Mucosa of gallbladder (tissue), 1 donor: ENCODE measurements at regions not wholly inside any gene's neighbourhood (a gene's known extent, or its start where the extent isn't known, plus 50 kb on each side); places are given as distances from the start of the nearest gene placed in this dataset.

Experiments
- DNase-seq: peaks from one replicate; pipeline ENCODE4 v3.0.0-alpha.2; 2020; ENCODE audit warnings: low spot score
- donor health status: DM: no; HTN: no; CAD: no.

DNA sequence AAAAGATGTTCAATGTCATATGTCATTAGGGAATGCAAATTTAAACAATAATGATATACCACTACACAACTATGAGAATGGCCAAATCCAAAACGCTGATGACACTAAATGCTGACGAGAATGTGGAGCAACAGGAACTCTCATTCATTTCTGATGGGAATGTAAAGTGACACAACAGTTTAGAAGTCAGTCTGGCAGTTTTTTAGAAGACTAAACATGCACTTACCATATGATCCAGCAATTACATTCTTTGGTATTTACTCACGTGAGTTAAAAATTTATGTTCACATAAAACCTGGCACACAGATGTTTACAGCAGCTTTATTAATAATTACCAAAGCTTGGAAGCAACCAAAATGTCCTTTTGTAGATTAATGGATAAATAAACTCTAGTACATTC lies 110.4 kb upstream of the C1orf21 start:
- no peak for DNase-seq

DNA sequence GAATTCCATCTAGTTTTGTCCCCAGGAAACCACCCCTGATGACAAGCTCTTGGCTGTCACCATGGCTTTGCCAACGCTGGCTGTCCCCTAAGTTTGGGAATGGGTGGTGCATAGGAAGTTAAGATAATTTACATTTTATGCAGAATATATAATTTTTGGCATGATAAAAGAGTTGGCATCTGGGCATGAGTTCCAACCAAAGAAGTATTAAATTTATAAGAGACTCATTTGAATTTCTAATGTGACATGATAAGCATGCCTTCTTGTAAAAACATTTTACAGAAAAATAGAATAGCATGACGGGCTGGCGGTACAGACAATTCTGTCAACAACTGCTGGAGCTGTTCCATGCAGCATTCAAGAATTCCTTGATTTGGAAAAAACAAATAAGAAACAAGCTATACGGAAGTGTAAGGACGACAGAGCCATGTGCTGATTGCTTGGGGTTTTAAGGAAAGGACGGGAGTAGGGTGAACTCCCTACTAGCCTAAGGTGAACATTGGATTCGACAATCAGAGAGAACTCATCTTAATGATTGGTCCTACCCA lies 106.8 kb upstream of the C1orf21 start:
- no peak for DNase-seq

DNA sequence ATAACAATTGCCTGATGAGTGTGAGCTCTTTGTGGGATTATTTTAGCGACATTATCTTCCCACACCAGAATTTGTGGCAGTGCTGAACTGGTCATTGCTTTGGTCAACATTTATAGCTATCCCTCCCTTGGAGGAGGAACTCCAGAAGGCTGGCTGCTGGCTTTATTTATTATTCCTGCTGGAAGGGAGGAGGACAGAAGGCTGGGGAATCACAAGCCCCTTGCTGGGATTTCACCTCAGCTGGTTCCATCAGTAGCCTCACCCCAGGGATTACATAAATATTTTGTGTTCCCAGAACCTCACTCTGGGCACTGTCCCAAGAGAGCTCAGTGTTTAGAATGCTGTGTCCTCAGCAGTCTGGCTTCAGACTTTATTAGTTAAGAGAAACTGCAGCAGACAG lies 102.8 kb upstream of the C1orf21 start:
- peak; percentile 68 for DNase-seq

DNA sequence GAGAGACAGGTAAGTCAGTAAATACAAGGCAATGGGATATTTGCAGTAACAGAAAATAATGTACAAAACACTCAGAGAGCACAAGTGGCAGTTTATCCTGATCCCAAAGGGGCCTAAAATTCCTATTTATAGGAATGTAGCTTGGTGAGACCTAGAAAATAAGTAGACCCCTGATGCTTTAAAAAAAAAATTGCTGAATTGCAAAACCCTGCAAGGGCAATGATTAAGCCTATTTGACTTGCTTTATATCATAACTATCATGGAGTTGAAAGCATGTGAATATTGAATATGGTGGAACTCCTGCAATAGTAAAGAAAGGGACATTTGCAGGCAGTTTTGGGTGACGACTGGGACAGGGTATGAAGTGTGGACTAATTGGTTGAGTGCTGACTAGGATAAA lies 101.9 kb upstream of the C1orf21 start:
- DNase-seq = no peak

DNA sequence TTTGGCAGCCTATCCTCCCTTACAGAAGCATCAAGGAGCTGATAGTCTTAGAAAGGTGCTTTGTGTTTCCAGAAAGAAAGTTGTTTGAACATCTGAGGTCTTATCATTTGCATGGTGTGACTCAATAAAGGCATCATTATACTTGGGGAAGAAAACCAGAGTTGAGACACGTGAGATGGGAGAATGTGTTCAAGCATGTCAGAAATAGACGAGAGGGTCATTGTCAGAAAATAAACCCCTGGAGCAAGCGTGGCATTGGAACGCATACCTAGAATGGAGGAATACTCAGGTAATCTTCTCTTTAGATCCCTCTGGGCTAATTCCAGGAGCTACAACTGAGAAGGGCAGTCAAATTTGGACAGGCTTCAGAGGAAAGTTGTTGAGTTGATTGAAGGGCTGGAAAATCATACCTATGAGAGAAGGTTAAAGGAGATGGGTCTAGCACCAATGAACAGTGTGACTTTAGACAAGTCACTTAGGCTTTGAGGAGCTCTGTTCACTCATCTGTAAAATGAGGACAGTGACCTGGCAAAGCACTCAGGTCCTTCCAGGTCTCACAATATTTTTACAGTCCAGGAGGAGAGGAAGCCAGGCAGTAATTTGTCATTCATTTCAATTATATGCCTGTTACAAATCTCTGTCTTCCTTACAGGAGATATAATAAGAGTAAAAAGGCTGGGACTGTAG lies 101.3 kb upstream of the C1orf21 start:
- DNase-seq = no peak

DNA sequence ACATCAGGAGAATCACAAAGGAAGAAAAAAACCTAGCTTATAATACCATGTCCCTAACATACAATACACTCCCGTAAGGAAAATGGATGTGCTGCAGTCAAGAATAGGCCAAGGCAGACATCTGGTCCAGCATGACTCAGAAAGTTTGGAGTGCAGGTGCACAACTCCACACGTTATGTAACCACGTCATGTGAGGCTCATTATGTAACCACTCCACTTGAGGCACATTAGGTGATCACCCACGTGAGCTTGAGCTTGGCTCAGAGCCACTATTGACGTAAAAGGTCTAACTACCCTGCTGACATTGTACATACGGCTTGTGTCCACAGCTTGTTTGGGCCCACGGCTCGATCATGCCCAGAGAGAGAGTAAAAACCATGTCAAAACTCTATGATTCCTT lies 99.8 kb upstream of the C1orf21 start:
- DNase-seq = no peak

DNA sequence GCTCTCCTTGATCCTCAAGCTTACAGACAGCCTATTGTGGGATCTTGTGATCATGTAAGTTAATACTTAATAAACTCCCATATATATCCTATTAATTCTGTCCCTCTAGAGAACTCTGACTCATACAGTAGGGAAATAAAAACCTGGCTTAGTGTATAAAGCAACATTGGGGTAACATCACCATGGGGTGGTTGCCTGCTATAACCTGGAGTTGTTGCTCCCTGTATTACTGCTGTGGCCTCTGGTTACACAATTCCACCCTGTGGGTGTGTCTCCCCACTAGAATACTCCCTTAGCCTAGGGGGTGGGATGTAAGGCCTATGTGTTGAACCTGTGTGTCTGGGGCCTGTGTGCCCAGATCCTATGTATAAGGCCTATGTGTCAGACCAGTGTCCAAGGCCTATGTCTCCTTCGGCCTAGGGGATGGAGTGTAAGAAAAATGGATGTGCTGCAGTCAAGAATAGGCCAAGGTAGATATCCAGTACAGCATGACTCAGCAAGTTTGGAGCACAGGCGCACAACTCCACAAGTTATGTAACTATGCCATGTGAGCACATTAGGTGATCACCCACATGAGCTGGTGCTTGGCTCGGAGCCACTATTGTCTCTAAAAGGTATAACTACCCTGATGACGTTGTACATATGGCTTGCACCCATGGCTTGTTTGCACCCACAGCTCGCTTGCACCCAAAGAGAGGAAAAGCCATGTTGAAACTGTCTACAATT lies 96.8 kb upstream of the C1orf21 start:
- DNase-seq = no peak

DNA sequence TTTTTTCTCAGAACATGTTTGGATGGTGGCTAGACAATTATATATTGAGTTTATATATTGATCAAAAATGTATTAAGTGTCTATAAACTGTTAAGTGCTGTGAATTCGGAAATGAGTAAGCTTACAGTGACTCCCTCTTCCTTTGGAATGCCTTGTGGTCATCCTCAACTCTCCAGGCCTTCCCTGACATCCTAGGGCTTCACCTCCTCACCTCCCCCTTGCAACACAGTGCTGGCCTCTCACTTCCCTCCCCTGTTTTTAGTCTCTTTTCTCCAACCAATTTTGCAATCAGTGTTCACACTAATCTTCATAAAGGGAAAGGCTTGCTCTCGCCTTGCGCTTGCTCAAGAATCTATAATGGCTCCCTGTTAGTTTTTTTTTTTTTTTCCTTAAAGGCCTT lies 95.1 kb upstream of the C1orf21 start:
- DNase-seq = no peak

DNA sequence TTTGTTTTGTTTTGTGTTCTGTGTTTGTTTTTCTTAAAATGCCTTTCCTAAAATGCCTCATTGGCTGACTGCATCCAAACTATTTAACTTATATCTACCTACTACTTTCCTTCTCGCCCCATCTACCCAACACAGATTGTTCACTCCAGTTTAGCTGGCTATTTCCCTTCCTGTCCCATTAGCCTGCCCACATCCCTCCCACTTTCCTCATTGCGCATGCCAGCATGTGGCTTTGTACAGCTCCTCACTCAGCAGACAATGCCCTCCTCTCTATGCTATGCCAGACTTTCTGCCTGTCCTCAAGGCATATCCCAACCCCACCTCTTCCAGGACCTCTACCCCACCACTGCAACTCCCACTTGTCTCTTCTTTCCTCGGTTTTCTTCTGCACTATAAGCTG lies 94.7 kb upstream of the C1orf21 start:
- no peak for DNase-seq

DNA sequence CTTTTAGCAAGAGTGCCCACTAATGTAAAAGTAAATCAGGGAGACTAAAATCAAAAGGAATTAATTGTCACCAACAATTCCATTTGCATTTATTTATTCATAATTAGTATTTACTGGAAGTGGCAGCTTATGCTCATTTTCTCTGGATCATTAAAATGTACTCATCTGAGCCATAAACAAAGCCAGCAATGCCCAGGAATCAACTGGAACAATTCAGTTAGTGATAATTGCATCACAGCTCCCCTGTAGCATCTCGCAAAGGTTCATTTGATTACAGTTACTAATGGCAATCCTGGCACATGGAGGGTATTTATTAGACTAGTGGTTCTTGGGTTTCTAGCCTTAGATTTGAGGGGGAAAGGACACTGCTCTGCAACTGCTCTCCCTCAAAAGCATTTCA lies 92.7 kb upstream of the C1orf21 start:
- no peak for DNase-seq

DNA sequence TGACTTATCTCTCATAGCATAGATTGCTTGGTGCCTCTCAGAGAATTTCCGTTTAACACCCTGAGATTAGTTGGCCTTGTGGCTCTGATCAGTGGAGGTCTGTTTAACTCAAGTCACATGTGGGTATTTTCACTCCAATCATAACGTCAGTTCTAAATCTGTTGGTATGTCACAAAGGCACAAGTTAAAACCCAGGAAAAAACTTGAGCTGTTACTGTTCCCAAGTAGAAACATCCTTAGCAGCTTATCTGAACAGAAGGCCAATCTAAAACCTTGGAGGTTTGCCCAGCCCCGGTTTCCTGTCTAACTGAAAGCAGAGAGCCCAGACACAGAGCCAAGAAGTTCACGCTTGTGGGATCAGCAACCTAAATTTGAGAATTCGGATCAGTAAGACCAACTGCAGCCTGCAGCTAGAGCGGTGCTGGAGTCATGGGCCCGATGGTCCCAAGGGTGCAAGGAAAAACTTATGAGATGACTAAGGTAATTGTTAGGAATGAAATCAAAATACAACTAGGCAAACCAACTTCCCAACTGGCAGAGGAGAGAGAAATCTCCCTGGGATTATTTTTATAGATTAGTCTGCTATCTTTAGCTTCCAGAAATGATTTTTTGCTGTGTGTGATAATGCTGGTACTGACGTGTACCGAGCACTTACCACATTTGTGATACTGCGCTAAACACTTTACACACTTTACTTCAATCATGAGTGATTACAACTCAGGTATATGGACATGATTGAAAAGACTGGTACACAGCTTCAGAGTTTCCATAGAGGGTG lies 90.2 kb upstream of the C1orf21 start:
- DNase-seq = peak; percentile 84

DNA sequence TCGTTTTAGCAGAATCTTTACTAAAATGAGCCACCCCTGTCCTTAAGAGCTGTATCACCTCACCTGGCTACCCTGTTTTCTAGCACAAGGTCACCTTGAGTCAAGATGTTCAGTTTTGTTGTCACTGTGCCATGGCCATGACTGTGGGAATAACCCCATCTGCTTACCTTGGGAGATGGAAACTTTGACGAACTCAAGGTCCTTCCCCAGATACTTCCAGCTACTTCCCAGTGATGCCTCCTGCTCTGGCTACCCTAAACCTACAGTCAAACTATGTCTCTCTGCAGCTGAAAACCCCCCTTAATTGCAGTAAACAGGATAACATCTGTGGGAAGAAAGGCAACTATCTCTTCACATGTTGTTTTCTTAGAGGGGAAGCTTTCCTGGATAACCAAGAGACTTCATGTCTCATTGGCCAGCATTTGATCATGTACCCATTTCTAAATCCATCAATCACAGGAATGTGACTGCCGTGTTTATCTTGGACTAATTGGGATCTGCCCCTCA lies 89.5 kb upstream of the C1orf21 start:
- no peak for DNase-seq

DNA sequence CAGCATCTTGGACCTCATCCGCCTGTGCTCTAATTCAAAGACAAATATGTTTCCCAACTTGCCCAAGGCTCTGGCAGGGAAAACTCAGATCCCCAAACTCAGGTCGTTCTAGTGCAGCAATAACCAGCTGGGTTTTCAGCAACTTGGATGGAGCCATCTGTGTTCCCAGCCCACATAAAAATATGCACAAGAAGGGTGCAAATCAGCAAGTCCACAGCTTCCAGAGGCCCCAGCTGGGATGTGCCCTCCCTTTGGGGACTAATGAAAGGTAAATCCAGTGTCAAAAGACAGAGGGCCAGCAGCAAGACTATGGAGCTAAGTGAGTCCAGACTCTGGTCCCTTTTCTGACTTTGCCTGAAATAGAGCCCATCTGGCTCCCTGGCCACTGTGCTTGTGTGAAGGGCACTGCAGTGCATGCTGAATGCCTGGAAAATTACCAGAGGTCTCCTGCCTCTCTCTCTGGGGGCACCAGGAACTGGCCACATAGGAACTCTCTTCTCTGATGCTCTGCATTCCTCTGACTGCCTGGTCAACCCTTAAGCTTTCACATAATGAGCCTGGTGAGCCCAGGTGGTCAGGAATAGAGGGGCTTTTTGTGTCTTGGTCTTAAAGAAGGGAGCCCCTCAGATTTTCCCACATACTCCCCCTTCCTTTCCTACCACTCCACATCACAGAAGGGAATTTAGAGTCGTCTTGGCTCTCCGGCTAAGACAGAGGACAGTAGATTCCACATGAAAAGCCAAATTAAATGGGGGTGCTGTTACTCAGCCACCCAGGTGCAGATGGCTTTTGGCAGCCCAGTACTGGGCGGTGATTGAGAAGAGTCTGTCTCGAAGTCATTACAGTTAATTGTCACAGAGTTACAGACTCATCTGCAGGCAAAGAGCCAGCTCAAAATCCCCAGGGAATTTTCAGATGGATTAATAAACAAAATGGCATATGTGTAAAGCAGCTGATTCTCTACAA lies 88.1 kb upstream of the C1orf21 start:
- DNase-seq = no peak

DNA sequence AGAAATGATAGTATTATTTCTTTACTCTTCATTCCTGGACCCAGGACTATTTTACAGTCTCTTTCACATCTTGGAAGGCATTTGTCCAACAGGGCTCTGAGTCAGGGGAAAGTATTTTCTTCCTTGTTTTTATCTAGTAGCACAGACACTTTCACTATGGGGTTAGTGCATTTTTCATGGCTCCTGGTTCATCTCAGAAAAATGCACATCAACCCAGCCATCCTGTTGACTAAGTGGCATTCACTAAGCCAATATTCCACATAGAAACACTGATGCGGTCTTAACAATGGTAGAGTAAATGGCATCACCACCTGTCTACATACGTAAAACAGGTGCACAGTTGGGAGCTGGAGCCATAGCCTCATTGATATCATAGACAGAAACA lies 87.4 kb upstream of the C1orf21 start:
- DNase-seq = no peak

DNA sequence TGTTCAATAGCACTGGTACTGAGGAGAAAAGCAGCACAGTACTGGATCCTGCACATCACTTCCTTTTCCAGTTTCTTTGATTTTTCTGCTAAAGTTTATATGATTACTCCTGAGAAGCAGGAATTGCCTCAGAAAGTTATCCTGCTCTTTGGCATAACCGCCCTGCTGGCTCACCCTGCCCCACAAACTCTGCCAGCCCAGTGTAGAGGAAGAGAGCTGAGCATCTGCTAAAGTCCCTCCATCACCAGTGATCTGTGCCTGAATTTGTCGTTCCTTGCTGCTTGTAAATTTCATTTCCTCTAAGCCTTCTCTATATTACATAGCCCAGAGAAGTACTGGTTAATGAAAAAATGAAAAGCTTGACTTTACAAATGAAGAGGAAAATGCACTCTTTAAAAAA lies 87.0 kb upstream of the C1orf21 start:
- no peak for DNase-seq

DNA sequence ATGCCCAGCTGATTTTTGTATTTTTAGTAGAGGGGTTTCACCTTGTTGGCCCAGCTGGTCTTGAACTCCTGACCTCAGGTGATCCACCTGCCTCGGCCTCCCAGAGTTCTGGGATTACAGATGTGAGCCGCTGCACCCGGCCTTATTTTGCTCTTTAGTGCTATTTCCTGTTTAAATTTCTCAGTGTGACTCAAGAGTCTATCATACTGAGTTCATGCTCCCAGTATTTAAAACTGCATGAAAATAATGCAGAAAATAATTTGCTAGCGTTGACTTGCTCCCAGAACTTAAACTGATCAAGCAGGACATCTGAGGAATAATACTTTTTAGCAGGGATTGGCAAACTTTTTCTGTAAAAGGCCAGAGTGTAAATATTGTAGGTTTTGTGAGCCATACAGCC lies 86.4 kb upstream of the C1orf21 start:
- DNase-seq = no peak

DNA sequence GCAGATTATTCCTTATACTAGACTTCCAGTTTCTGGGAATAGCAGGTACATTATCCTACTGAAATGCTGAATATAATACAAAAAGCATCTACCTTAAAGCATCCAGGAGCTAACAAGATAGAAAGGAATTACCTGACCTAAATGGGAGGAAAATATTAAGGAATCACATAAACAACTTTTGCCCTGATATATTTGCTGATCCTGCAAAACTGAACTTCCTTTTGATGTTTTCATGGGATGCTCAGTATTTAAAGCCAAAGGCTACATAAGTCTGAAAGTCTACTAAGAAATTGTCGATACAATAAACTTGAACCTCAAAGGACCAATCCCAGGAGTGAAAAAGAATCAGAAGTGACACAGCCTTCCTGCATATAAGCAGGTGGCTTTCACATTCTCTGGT lies 85.6 kb upstream of the C1orf21 start:
- DNase-seq = no peak

DNA sequence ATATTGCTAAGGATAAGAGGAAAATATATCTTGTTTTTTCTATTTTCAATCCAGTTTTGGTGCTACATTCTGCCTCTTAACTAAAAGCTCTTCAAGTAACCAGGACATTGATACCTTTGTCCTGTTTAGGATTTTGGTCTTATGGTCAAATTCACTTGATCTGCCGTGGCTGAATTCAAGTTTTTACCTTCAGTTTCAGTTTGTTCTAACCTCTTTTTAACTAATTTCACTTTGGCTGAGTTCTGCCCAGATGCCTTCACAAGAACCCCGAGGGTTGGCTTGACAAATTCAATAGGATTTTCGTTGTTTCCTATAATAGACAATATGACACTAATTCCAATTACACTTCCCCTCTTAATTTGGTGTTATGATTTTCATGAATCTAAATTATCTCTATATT lies 84.5 kb upstream of the C1orf21 start:
- no peak for DNase-seq

DNA sequence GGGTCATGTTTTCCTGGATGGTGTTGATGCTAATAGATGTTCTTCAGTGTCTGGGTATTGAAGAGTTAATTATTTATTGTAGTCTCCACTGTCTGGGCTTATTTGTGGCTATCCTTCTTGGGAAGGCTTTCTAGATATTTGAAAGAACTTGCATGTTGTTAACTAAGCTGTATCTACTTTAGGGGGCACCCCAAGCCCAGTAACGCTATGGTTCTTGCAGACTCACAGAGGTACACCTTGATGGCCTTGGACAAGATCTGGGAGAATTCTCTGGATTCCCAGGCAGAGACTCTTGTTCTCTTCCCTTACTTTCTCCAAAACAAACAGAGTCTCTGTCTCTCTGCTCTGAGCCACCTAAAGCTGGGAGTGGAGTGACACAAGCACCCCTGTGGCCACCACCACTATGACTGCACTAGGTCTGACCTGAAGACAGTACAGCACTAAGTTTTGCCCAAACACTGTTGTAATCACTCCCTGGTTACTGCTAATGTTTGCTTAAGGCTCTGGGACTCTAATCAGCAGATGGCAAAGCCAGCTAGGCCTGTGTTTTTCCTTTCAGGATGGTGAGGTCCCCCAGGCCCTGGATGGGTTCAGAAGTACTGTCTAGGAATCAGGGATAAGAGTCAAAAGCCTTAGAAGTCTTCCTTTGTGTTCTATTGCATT lies 76.5 kb upstream of the C1orf21 start:
- no peak for DNase-seq

DNA sequence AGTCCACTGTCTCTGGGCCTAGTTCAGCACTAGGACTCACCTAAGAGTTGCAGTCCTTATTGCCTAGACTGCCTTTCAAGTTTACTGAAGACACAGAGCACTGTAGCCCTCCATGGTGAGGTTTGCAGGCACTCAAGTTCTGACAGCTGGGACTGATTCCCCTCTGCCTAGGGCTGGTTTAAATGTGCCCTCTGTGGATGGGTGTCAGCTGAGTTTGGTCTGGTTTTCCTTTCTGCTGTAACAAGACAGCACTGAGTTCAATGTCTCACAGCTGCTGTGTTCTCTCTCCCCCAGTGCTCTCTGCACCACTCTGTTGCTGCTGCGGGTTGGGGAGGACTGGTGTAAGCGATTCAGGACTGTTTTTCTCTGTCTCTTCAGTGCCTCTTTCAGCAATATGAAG lies 75.2 kb upstream of the C1orf21 start:
- DNase-seq = no peak

DNA sequence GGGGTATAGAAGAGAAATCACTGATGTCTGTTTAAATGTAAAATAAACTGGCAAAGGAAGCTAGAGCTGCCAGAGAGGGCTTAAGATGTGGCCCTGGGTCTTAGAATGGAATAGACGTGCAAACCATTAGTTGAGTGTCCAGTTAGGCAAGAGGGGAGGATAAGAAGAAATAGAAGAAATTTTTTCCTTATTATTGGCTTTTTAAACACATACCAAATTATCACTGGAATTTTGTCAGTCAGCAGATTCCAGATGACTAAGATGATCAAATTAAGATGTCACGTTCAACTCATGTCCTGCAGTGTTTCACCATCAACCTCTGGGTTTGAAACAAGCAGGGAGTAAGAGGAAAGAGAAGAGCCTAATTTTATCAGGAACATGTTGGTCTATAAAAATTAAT lies 71.6 kb upstream of the C1orf21 start:
- DNase-seq = no peak
